ENCODE measurements at regions not wholly inside any gene's neighbourhood (a gene's known extent, or its start where the extent isn't known, plus 50 kb on each side); places are given as distances from the start of the nearest gene placed in this dataset.
"Not testable (repeated sequence)": the region's sequence is repeated elsewhere in the genome, so short reads cannot be mapped to it uniquely, and the experiment has no call there.

DNA sequence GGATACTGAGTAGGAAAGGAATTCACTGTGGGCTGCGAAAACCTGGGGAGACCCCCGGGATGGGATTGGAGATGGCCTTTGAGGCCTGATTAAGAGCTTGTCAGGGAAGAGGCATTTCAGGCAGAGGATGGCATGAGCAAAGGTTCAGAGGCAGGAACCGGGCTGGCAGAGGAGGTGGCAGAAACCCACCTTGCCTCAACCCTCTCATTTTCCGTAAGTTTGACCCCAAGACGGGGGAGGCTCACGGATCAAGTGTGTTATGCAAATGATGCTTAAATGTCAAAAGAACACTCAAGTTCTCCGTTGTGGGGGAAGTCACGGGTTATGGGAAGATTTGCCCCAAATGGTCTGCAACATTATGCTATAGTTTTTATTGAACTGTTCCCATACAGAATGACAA is 88.3 kb downstream of the MYCN start:
- WGBS, 2 donors: 89% methylated on average over 8 of the region's 8 CpGs
- no peak overlapping the region for H3K27ac ChIP-seq (ENCODE audit: low read depth in 2 of 2, low read length in 1 of 2)
- no peak overlapping the region for H3K4me3 ChIP-seq (ENCODE audit: low read depth in 1 of 2, low read length in 2 of 2)

GRCh38 chr2:16026816-16027501 is 86.6 kb downstream of the MYCN start:
- Histone ChIP-seq H3K4me1 (ENCODE audit: control insufficient read depth in 2 of 2, insufficient read depth in 2 of 2, low read length in 1 of 2) (peaks cover 0 to 2% of the 10 kb centered on the region in 2 donors), H3K9me3 (ENCODE audit: control insufficient read depth in 2 of 2, insufficient read depth in 1 of 2, low read depth in 1 of 2, low read length in 1 of 2) (no peaks in the 10 kb centered on the region), H3K27me3 (ENCODE audit: control insufficient read depth in 1 of 2, insufficient read depth in 2 of 2, low read length in 2 of 2) (no peaks in the 10 kb centered on the region), H3K36me3 (ENCODE audit: control insufficient read depth in 2 of 2, insufficient read depth in 2 of 2, low read length in 1 of 2) (no peaks in the 10 kb centered on the region), H3K27ac (ENCODE audit: low read depth in 2 of 2, low read length in 1 of 2) (no peak overlapping the region), H3K4me3 (ENCODE audit: low read depth in 1 of 2, low read length in 2 of 2) (no peak overlapping the region)
- WGBS, 2 donors: 60 to 68% methylated on average over 8 of the region's 8 CpGs

More for the DNA sequence above, 88.3 kb downstream of the MYCN start:
- Histone ChIP-seq H3K27me3 (ENCODE audit: control insufficient read depth in 1 of 2, insufficient read depth in 2 of 2, low read length in 2 of 2) (no peaks in the 10 kb centered on the region), H3K9me3 (ENCODE audit: control insufficient read depth in 2 of 2, insufficient read depth in 1 of 2, low read depth in 1 of 2, low read length in 1 of 2) (no peaks in the 10 kb centered on the region), H3K36me3 (ENCODE audit: control insufficient read depth in 2 of 2, insufficient read depth in 2 of 2, low read length in 1 of 2) (no peaks in the 10 kb centered on the region), H3K4me1 (ENCODE audit: control insufficient read depth in 2 of 2, insufficient read depth in 2 of 2, low read length in 1 of 2) (peaks cover 0 to 2% of the 10 kb centered on the region in 2 donors)

GRCh38 chr2:16025876-16026640 is 85.7 kb downstream of the MYCN start:
- Histone ChIP-seq H3K4me3 (ENCODE audit: low read depth in 1 of 2, low read length in 2 of 2) (no peak overlapping the region), H3K27ac (ENCODE audit: low read depth in 2 of 2, low read length in 1 of 2) (no peak overlapping the region), H3K27me3 (ENCODE audit: control insufficient read depth in 1 of 2, insufficient read depth in 2 of 2, low read length in 2 of 2) (no peaks in the 10 kb centered on the region), H3K4me1 (ENCODE audit: control insufficient read depth in 2 of 2, insufficient read depth in 2 of 2, low read length in 1 of 2) (no peaks in the 10 kb centered on the region), H3K9me3 (ENCODE audit: control insufficient read depth in 2 of 2, insufficient read depth in 1 of 2, low read depth in 1 of 2, low read length in 1 of 2) (no peaks in the 10 kb centered on the region), H3K36me3 (ENCODE audit: control insufficient read depth in 2 of 2, insufficient read depth in 2 of 2, low read length in 1 of 2) (no peaks in the 10 kb centered on the region)
- 87 to 89% methylated on average over 17 of the region's 17 CpGs for WGBS, 2 donors

DNA sequence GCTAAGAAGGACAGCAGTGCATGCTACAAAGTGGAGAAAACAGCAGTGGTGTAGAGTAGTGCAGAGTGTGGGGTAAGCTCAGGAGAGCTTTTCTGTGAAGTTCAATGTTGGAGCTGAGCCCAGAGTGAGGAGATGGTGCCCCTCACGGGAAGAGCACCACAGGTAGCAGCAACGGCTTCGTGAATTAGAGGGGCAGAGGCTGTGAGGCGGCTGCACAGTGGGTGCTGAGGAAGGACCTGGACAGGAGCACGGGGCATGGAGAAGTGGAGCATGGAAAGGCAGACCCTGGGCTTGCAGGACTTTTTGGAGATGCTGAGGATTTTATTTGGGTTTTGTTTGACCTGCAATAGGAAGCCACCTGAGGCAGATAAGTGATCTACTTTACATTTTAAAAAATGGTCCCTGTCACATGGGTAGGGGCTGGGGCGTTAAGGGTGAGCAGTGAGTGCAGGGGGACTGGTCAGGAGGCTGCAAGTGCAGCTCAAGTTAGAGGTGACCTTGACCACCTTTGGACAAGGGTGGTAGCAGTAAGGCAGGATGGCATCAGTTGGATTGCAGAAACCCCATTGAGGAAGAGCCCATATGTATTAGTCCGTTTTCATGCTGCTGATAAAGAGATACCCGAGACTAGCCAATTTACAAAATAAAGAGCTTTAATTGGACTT is 85.0 kb downstream of the MYCN start:
- Histone ChIP-seq H3K27me3 (ENCODE audit: control insufficient read depth in 1 of 2, insufficient read depth in 2 of 2, low read length in 2 of 2) (no peaks in the 10 kb centered on the region), H3K9me3 (ENCODE audit: control insufficient read depth in 2 of 2, insufficient read depth in 1 of 2, low read depth in 1 of 2, low read length in 1 of 2) (no peaks in the 10 kb centered on the region), H3K4me3 (ENCODE audit: low read depth in 1 of 2, low read length in 2 of 2) (no peak overlapping the region), H3K27ac (ENCODE audit: low read depth in 2 of 2, low read length in 1 of 2) (no peak overlapping the region), H3K4me1 (ENCODE audit: control insufficient read depth in 2 of 2, insufficient read depth in 2 of 2, low read length in 1 of 2) (no peaks in the 10 kb centered on the region), H3K36me3 (ENCODE audit: control insufficient read depth in 2 of 2, insufficient read depth in 2 of 2, low read length in 1 of 2) (no peaks in the 10 kb centered on the region)
- WGBS, 2 donors: 69 to 81% methylated on average over 8 of the region's 8 CpGs

DNA sequence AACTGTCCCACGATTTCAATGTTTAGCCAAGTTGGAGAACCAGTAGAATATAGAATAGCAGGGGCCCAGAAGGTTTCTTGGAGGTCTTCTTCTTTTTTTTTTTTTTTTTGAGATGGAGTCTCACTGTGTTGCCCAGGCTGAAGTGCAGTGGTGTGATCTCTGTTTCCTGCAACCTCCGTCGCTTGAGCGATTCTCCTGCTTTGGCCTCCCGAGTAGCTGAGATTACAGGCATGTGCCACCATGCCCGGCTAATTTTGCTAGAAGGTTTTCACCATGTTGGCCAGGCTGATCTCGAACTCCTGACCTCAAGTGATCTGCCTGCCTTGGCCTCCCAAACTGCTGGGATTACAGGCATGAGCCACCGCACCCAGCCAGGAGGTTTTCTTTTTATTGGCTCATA is 84.3 kb downstream of the MYCN start:
- H3K36me3 ChIP-seq (ENCODE audit: control insufficient read depth in 2 of 2, insufficient read depth in 2 of 2, low read length in 1 of 2); H3K27me3 ChIP-seq (ENCODE audit: control insufficient read depth in 1 of 2, insufficient read depth in 2 of 2, low read length in 2 of 2); H3K4me1 ChIP-seq (ENCODE audit: control insufficient read depth in 2 of 2, insufficient read depth in 2 of 2, low read length in 1 of 2); H3K27ac ChIP-seq (ENCODE audit: low read depth in 2 of 2, low read length in 1 of 2); H3K9me3 ChIP-seq (ENCODE audit: control insufficient read depth in 2 of 2, insufficient read depth in 1 of 2, low read depth in 1 of 2, low read length in 1 of 2); H3K4me3 ChIP-seq (ENCODE audit: low read depth in 1 of 2, low read length in 2 of 2): not testable (repeated sequence)
- WGBS, 2 donors: 81 to 90% methylated on average over 8 of the region's 8 CpGs

GRCh38 chr2:16023506-16024360 is 83.4 kb downstream of the MYCN start:
- no peaks in the 10 kb centered on the region for H3K36me3 ChIP-seq (ENCODE audit: control insufficient read depth in 2 of 2, insufficient read depth in 2 of 2, low read length in 1 of 2)
- no peak overlapping the region for H3K27ac ChIP-seq (ENCODE audit: low read depth in 2 of 2, low read length in 1 of 2)
- no peak overlapping the region for H3K4me3 ChIP-seq (ENCODE audit: low read depth in 1 of 2, low read length in 2 of 2)
- no peaks in the 10 kb centered on the region for H3K4me1 ChIP-seq (ENCODE audit: control insufficient read depth in 2 of 2, insufficient read depth in 2 of 2, low read length in 1 of 2)
- WGBS, 2 donors: 64 to 66% methylated on average over 5 of the region's 5 CpGs
- H3K27me3 ChIP-seq (ENCODE audit: control insufficient read depth in 1 of 2, insufficient read depth in 2 of 2, low read length in 2 of 2): no peaks in the 10 kb centered on the region
- H3K9me3 ChIP-seq (ENCODE audit: control insufficient read depth in 2 of 2, insufficient read depth in 1 of 2, low read depth in 1 of 2, low read length in 1 of 2): no peaks in the 10 kb centered on the region

DNA sequence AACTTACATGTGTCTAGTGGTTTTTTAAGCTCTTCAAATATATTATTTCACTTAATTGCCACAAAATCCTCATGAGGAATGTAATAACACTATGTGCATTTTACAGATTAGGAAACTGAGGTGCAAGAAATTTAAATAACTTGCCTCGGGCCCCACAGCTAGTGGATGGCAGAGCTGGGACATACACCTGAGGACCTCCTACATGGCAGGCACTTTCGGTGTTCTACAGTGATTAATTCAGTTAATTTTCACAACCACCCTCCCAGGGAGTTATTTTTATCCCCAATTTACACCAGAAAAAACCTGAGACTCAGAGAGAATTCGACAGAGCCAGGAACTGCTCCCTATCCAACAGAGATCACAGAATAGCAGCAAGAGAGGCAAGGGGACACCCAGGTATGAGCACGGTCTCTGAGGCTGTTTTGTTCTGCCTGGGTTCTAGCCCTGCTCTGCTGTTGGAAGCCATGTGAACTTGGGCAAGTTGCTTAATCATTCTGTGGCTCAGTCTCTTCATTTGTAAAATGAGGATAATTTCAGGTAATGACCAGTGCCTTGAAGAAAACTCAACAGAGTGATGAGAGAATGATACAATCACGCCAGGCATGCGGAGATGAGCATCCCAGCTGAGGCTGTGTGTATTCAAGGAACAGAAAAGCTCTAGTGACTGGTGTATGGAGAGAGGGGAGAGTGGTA is 82.3 kb downstream of the MYCN start:
- H3K9me3 ChIP-seq (ENCODE audit: control insufficient read depth in 2 of 2, insufficient read depth in 1 of 2, low read depth in 1 of 2, low read length in 1 of 2): no peaks in the 10 kb centered on the region
- H3K27ac ChIP-seq (ENCODE audit: low read depth in 2 of 2, low read length in 1 of 2): no peak overlapping the region
- no peaks in the 10 kb centered on the region for H3K4me1 ChIP-seq (ENCODE audit: control insufficient read depth in 2 of 2, insufficient read depth in 2 of 2, low read length in 1 of 2)
- H3K4me3 ChIP-seq (ENCODE audit: low read depth in 1 of 2, low read length in 2 of 2): no peak overlapping the region
- no peaks in the 10 kb centered on the region for H3K27me3 ChIP-seq (ENCODE audit: control insufficient read depth in 1 of 2, insufficient read depth in 2 of 2, low read length in 2 of 2)
- H3K36me3 ChIP-seq (ENCODE audit: control insufficient read depth in 2 of 2, insufficient read depth in 2 of 2, low read length in 1 of 2): no peaks in the 10 kb centered on the region
- WGBS, 2 donors: 70 to 78% methylated on average over 6 of the region's 6 CpGs

DNA sequence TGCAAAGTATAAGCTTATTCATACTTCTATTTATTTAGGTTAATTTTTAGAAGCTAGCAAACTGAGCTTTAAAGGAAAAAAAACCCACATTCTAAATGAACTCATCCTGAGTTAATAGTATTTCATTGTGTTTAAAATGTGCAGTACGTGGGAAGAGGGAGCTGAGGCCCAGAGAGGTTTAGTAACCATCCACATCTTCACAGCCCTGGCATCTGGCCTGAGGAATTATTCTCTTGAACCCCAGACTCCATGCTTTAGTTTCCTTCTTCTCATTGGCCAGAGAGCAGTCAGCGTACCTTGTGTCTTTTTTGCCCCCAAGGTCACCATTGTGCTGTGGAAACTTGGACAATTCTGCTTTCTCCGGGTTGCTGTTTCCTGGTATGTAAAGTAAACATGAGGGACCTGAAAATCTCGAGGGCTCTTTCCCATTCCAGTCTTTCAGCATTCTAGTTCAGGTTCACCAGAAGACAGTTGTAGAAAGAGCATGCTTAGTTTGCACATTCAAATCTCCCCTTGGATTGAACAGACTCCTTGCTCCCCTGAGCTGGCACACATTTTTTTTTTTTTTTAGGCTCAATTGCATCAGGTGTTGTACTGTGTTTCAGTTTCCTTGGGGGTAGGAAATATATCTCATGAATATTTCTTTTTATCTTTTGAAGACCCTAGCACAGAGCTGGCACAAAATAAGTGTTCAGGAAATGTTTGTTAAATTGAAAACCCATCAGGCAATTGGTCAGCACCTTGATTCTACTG is 81.4 kb downstream of the MYCN start:
- Histone ChIP-seq H3K4me1 (ENCODE audit: control insufficient read depth in 2 of 2, insufficient read depth in 2 of 2, low read length in 1 of 2) (no peaks in the 10 kb centered on the region), H3K27me3 (ENCODE audit: control insufficient read depth in 1 of 2, insufficient read depth in 2 of 2, low read length in 2 of 2) (no peaks in the 10 kb centered on the region), H3K9me3 (ENCODE audit: control insufficient read depth in 2 of 2, insufficient read depth in 1 of 2, low read depth in 1 of 2, low read length in 1 of 2) (no peaks in the 10 kb centered on the region), H3K4me3 (ENCODE audit: low read depth in 1 of 2, low read length in 2 of 2) (no peak overlapping the region), H3K36me3 (ENCODE audit: control insufficient read depth in 2 of 2, insufficient read depth in 2 of 2, low read length in 1 of 2) (no peaks in the 10 kb centered on the region), H3K27ac (ENCODE audit: low read depth in 2 of 2, low read length in 1 of 2) (no peak overlapping the region)
- WGBS, 2 donors: 40 to 54% methylated on average over 4 of the region's 4 CpGs

Data from esophagus (tissue), 2 donors.